ENCODE measurements at regions not wholly inside any gene's neighbourhood (a gene's known extent, or its start where the extent isn't known, plus 50 kb on each side); places are given as distances from the start of the nearest gene placed in this dataset.

- ATAC-seq (peak; percentile 18), DNase-seq (no peak)
- no peaks in the 10 kb centered on the region for H3K9me3 ChIP-seq (ENCODE audit: control insufficient read depth, low read length, poor library complexity, severe bottlenecking)
- H3K27ac Mint-ChIP-seq: peak overlapping the region; percentile 77
- peaks cover 2% of the 10 kb centered on the region for H3K36me3 Mint-ChIP-seq (ENCODE audit: low read depth)
- peaks cover 7% of the 10 kb centered on the region for H3K27me3 Mint-ChIP-seq
- H3K4me1 Mint-ChIP-seq: peaks cover 9% of the 10 kb centered on the region
- no peak overlapping the region for H3K4me3 Mint-ChIP-seq
Observed at GRCh38 chr6:137722749-137723272, 144.2 kb upstream of the TNFAIP3 start.

- H3K4me1 Mint-ChIP-seq: peaks cover 5% of the 10 kb centered on the region
- H3K27ac Mint-ChIP-seq: peak overlapping the region; percentile 77
- DNase-seq (no peak), ATAC-seq (no peak)
- peaks cover 7% of the 10 kb centered on the region for H3K27me3 Mint-ChIP-seq
- peaks cover 2% of the 10 kb centered on the region for H3K36me3 Mint-ChIP-seq (ENCODE audit: low read depth)
- H3K4me3 Mint-ChIP-seq: no peak overlapping the region
- no peaks in the 10 kb centered on the region for H3K9me3 ChIP-seq (ENCODE audit: control insufficient read depth, low read length, poor library complexity, severe bottlenecking)
Observed at GRCh38 chr6:137723273-137724017, 143.6 kb upstream of the TNFAIP3 start.

DNA sequence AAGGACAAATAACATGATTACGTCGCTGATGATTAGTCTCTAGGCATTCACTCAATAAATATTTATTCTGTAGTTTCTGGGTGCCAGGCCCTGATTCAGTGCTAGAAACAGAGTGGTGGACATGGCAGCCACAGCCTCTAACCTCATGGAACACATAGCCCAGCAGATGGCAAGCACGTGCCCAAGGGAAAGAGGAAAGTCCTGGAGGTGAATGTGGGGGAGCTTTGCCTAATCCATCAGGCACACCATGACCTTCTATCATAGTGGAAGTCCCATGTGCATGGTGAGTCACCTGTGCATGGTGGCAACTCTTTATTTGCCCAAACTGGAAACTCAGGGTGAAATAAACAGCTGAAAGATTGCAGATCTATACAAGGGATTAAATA is 143.0 kb upstream of the TNFAIP3 start:
- no peak for DNase-seq
- H3K27ac Mint-ChIP-seq: peak overlapping the region; percentile 77
- peaks cover 5% of the 10 kb centered on the region for H3K4me1 Mint-ChIP-seq
- no peak overlapping the region for H3K4me3 Mint-ChIP-seq
- peaks cover 2% of the 10 kb centered on the region for H3K36me3 Mint-ChIP-seq (ENCODE audit: low read depth)
- ATAC-seq: no peak
- H3K9me3 ChIP-seq (ENCODE audit: control insufficient read depth, low read length, poor library complexity, severe bottlenecking): no peaks in the 10 kb centered on the region
- peaks cover 7% of the 10 kb centered on the region for H3K27me3 Mint-ChIP-seq

DNA sequence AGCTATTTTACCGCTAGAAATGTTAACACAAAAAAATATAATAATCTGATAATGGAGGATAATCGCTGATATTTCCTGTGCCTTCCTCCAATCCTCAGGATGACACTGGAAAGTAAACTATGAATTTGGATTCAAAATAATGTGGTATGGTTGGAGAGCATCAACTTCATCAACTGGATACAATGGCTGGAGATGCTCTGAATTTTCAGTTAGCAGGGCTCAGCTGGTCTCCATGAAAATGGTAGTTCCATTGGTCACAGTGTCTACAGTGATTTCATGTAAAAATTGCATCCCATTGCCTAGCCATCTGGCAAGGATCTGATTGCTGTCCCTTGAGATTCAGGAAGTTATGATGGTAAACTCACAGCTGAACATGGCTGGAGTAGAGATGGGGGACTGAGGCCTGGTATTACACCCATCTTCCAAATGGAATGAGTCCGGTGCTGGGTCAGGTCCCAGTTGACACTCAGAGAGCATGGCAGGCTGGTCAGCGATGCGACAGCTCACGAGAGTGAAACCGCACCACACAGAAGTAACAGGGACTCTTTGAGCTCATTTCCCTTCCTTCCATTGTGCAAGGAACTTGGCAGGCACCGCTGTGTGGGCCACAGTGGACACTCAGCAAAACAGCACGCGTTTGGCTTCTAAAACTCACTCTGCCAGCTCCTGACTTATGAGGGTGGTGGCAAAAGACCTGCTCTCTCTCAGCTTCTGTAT is 142.4 kb upstream of the TNFAIP3 start:
- Mint-ChIP-seq H3K36me3 (ENCODE audit: low read depth) (peaks cover 2% of the 10 kb centered on the region), H3K27ac (peak overlapping the region; percentile 56), H3K4me3 (no peak overlapping the region), H3K27me3 (peaks cover 7% of the 10 kb centered on the region), H3K4me1 (peaks cover 5% of the 10 kb centered on the region)
- DNase-seq: no peak
- no peak for ATAC-seq
- no peaks in the 10 kb centered on the region for H3K9me3 ChIP-seq (ENCODE audit: control insufficient read depth, low read length, poor library complexity, severe bottlenecking)

DNA sequence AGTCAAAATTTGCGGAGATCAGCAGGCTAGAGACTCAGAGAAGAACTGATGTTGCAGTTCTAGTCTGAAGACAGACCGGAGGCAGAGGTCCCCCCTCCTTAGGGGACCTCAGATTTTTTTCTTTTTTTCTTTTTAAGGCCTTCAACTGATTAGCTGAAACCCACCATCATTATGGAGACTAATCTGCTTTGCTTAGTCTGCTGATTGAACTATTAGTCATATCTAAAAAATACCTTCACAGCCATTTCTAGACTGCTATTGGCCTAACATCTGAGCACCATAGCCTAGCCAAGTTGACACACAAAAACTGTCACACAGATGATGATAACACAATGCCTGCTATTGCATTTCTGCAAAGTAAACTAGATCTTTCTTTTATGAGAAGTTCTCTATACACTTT is 141.1 kb upstream of the TNFAIP3 start:
- H3K36me3 Mint-ChIP-seq (ENCODE audit: low read depth): peaks cover 2% of the 10 kb centered on the region
- no peak for DNase-seq
- ATAC-seq: no peak
- no peak overlapping the region for H3K4me3 Mint-ChIP-seq
- H3K4me1 Mint-ChIP-seq: peaks cover 5% of the 10 kb centered on the region
- H3K27ac Mint-ChIP-seq: no peak overlapping the region
- H3K9me3 ChIP-seq (ENCODE audit: control insufficient read depth, low read length, poor library complexity, severe bottlenecking): no peaks in the 10 kb centered on the region
- H3K27me3 Mint-ChIP-seq: peaks cover 7% of the 10 kb centered on the region

DNA sequence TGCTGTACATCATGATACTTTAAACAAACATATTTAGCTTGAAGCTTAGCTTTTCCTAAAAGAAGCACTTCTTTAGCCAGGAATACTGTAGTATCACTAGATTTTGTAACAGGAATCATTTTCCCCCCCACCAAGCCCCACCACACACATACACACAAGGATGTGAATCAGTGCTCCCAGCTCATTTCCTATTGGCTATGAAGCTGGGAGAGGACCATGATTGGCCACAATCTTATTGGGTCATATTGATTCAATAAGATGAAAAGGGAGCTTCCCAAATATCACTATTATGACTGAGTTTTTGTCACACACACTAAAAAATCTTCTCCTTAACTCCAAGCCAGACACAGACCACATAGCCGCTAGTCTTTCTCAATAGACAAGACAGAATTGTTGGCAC is 140.5 kb upstream of the TNFAIP3 start:
- Mint-ChIP-seq H3K27ac (no peak overlapping the region), H3K4me3 (no peak overlapping the region), H3K27me3 (peaks cover 7% of the 10 kb centered on the region), H3K4me1 (peaks cover 5% of the 10 kb centered on the region), H3K36me3 (ENCODE audit: low read depth) (peaks cover 2% of the 10 kb centered on the region)
- no peaks in the 10 kb centered on the region for H3K9me3 ChIP-seq (ENCODE audit: control insufficient read depth, low read length, poor library complexity, severe bottlenecking)
- DNase-seq (no peak), ATAC-seq (no peak)

GRCh38 chr6:137727216-137727765 is 139.8 kb upstream of the TNFAIP3 start:
- ATAC-seq (no peak), DNase-seq (no peak)
- Mint-ChIP-seq H3K36me3 (ENCODE audit: low read depth) (peaks cover 2% of the 10 kb centered on the region), H3K27me3 (peaks cover 7% of the 10 kb centered on the region), H3K4me3 (no peak overlapping the region), H3K27ac (peak overlapping the region; percentile 1), H3K4me1 (peaks cover 5% of the 10 kb centered on the region)
- H3K9me3 ChIP-seq (ENCODE audit: control insufficient read depth, low read length, poor library complexity, severe bottlenecking): no peaks in the 10 kb centered on the region

DNA sequence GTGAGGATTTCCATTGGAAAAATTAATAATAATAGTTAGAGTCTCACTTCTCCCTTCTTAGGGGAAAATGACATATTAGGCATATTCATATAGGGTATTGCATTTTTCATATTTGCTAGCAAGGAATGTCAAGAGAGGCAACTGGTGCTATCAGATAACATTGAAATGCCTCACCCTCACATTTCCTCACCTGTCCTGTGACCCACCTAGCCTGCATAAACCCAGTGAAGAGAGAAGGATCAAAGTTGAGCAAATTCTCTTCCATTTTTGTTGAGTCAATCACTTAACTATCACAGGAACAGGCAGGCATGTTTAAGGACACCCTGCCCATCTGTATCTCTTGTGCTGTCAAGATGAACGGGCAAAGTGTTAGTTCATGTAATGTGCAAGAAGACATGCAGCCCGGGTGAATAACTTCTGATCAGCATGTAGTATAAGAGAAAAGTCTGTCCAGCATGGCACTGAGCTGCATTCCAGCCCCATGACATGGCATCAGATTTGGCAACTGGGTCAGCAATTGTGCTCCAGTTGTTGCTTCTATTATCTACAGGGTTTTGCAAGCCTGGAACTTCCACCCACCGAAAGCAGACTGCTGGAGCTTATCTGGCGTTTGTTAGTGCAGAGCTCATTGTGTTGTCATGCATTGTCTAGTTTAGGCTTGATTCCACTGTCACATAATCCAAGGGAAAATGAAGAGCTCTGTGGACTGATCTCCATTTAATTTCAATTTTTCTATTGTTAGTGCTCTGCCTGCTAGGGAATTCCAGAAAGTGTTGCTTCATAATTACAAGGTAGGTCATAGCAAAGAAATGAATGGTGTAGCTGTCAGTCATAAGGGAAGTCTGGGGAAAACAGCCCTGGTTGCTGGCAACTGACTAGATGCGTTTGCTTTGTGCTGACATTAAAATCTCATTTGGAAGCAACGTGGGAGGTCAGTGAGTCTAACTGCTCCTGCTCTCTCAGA is 138.4 kb upstream of the TNFAIP3 start:
- no peak for DNase-seq
- ATAC-seq: no peak
- H3K9me3 ChIP-seq (ENCODE audit: control insufficient read depth, low read length, poor library complexity, severe bottlenecking): no peaks in the 10 kb centered on the region
- H3K4me1 Mint-ChIP-seq: peaks cover 2% of the 10 kb centered on the region
- H3K27me3 Mint-ChIP-seq: peaks cover 7% of the 10 kb centered on the region
- H3K36me3 Mint-ChIP-seq (ENCODE audit: low read depth): peaks cover 2% of the 10 kb centered on the region
- H3K4me3 Mint-ChIP-seq: no peak overlapping the region
- H3K27ac Mint-ChIP-seq: peak overlapping the region; percentile 16

DNA sequence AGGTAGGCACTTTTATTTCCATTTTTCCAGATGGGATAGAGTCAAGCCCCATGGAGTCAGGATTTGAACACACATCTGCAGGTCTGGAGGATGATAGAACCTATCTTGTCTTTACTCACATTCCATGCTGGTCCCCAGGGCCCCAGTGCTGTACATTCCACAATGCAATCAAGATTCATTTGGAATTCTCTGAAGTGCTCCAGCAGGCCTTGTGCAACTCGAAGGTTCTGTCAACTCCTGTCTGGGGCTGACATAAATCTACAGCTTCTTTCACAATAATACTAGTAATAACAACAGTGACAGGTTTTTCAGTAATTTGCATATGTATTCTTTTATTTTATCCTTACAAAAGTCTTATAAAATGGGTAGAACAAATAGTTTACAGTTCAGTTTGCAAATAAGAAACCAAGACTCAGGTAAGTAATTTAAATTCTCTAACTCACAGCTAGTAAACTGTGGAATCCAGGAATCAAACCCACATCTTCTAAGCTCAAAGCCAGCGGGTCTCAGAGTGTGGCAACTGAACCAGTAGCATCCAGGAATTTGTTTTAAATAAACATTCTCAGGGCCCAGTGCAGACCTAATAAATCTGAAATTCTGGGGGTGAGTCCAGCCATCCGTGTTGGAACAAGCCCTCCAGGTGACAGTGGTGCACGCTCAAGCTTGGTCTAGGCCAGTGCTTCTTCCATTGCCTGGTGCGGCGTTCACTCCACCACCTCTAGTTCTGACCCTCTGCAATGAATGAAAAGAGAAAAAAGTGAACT is 137.0 kb upstream of the TNFAIP3 start:
- Mint-ChIP-seq H3K27ac (peak overlapping the region; percentile 45), H3K27me3 (peaks cover 7% of the 10 kb centered on the region), H3K4me3 (no peak overlapping the region), H3K36me3 (ENCODE audit: low read depth) (peaks cover 2% of the 10 kb centered on the region), H3K4me1 (peaks cover 3% of the 10 kb centered on the region)
- no peaks in the 10 kb centered on the region for H3K9me3 ChIP-seq (ENCODE audit: control insufficient read depth, low read length, poor library complexity, severe bottlenecking)
- ATAC-seq (no peak), DNase-seq (no peak)

DNA sequence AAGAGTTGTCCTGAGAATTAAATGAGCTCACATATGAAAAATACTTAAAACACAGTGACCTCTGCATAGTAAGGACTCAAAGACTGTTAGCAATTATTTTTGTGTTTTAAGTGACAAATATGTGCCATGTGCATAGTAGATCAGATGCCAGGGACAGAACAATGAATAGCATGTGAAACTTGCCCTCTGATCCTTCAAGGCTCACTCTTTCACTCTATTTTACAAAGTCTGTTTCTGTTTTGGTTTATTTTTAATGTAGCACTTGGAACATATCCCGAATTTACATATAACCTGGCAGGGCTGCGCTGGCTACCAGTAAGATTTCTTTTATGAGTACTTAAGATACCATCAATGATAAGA is 135.5 kb upstream of the TNFAIP3 start:
- H3K9me3 ChIP-seq (ENCODE audit: control insufficient read depth, low read length, poor library complexity, severe bottlenecking): no peaks in the 10 kb centered on the region
- no peak overlapping the region for H3K4me3 Mint-ChIP-seq
- H3K27me3 Mint-ChIP-seq: peaks cover 7% of the 10 kb centered on the region
- peaks cover 12% of the 10 kb centered on the region for H3K4me1 Mint-ChIP-seq
- no peaks in the 10 kb centered on the region for H3K36me3 Mint-ChIP-seq (ENCODE audit: low read depth)
- no peak for ATAC-seq
- no peak overlapping the region for H3K27ac Mint-ChIP-seq
- DNase-seq: no peak

DNA sequence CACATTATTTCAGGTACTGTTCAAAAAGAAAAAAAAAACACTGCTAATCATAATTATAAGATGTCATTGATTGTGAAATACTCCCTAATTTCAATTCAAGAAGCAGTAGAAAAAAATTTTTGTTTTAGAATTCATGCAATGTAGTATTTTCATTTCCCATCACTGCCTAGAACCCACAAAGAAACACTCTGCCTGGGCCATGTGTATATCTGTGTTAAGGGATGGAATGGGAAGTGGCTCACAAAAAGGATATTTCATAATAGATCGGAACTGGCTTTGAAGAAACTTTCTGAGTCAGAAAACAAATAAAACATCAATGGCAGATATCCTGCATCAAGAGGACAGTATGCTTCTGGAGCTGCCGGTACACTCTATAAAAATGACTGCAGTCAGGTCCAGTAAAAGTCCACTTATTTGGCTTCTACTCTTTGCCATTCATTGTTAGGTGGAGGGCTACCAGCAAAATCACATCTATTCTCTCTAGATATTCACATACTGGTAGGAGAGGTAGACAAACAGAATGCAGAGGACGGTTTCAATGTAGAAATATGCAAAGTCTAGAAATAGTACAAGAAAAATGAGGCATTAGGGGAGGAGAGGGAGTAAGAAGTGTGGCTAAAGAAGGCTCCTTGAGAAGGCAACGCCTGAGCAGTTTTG is 135.0 kb upstream of the TNFAIP3 start:
- H3K4me1 Mint-ChIP-seq: peaks cover 15% of the 10 kb centered on the region
- H3K27ac Mint-ChIP-seq: no peak overlapping the region
- no peaks in the 10 kb centered on the region for H3K36me3 Mint-ChIP-seq (ENCODE audit: low read depth)
- ATAC-seq (no peak), DNase-seq (no peak)
- no peak overlapping the region for H3K4me3 Mint-ChIP-seq
- H3K27me3 Mint-ChIP-seq: peaks cover 5% of the 10 kb centered on the region
- no peaks in the 10 kb centered on the region for H3K9me3 ChIP-seq (ENCODE audit: control insufficient read depth, low read length, poor library complexity, severe bottlenecking)

GRCh38 chr6:137733372-137733771 is 133.7 kb upstream of the TNFAIP3 start:
- ATAC-seq: no peak
- DNase-seq: no peak
- no peak overlapping the region for H3K4me3 Mint-ChIP-seq
- H3K36me3 Mint-ChIP-seq (ENCODE audit: low read depth): no peaks in the 10 kb centered on the region
- no peaks in the 10 kb centered on the region for H3K27me3 Mint-ChIP-seq
- H3K4me1 Mint-ChIP-seq: peaks cover 15% of the 10 kb centered on the region
- H3K9me3 ChIP-seq (ENCODE audit: control insufficient read depth, low read length, poor library complexity, severe bottlenecking): no peaks in the 10 kb centered on the region
- H3K27ac Mint-ChIP-seq: no peak overlapping the region
